ENCODE measurements at regions not wholly inside any gene's neighbourhood (a gene's known extent, or its start where the extent isn't known, plus 50 kb on each side); places are given as distances from the start of the nearest gene placed in this dataset.

- TF ChIP-seq, protein P1, sequence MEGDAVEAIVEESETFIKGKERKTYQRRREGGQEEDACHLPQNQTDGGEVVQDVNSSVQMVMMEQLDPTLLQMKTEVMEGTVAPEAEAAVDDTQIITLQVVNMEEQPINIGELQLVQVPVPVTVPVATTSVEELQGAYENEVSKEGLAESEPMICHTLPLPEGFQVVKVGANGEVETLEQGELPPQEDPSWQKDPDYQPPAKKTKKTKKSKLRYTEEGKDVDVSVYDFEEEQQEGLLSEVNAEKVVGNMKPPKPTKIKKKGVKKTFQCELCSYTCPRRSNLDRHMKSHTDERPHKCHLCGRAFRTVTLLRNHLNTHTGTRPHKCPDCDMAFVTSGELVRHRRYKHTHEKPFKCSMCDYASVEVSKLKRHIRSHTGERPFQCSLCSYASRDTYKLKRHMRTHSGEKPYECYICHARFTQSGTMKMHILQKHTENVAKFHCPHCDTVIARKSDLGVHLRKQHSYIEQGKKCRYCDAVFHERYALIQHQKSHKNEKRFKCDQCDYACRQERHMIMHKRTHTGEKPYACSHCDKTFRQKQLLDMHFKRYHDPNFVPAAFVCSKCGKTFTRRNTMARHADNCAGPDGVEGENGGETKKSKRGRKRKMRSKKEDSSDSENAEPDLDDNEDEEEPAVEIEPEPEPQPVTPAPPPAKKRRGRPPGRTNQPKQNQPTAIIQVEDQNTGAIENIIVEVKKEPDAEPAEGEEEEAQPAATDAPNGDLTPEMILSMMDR (conservative IDR thresholded peaks at IDR 0.05; ENCODE audit: low read depth in 2 of 2), result peak; percentile 52 to 62
- no peak for TF ChIP-seq POLR2AphosphoS5 (IDR thresholded peaks at IDR 0.05; ENCODE audit: low read depth)
- TF ChIP-seq EZH2 (IDR thresholded peaks at IDR 0.05; ENCODE audit: low read depth, unreplicated experiment), result no peak
- no peak for TF ChIP-seq EZH2phosphoT487 (IDR thresholded peaks at IDR 0.05; ENCODE audit: unreplicated experiment)
- TF ChIP-seq REST (IDR thresholded peaks at IDR 0.05; ENCODE audit: unreplicated experiment), result no peak
- no peak for TF ChIP-seq ZNF331 (CRISPR knock-in tag; IDR thresholded peaks at IDR 0.05; ENCODE audit: low read depth)
- TF ChIP-seq ZNF114 (CRISPR knock-in tag; IDR thresholded peaks at IDR 0.05), result no peak
- TF ChIP-seq CREB1 (CRISPR knock-in tag; IDR thresholded peaks at IDR 0.05; ENCODE audit: low read depth), result no peak
- no peak for TF ChIP-seq STAT1 (IDR thresholded peaks at IDR 0.05; ENCODE audit: unreplicated experiment)
- no peak for TF ChIP-seq JUNB (IDR thresholded peaks at IDR 0.05; ENCODE audit: unreplicated experiment)
- no peak for TF ChIP-seq ETS1 (IDR thresholded peaks at IDR 0.05)
Observed at GRCh38 chr18:39162013-39162827, 1596.6 kb upstream of the CELF4 start.

Data from GM23338 (cell line).